Right lung (tissue), 2 donors: ENCODE measurements at regions not wholly inside any gene's neighbourhood (a gene's known extent, or its start where the extent isn't known, plus 50 kb on each side); places are given as distances from the start of the nearest gene placed in this dataset.
"Not testable (repeated sequence)": the region's sequence is repeated elsewhere in the genome, so short reads cannot be mapped to it uniquely, and the experiment has no call there.

Experiments used
- DNase-seq, 2 donors: peaks; one replicate each; pipeline ENCODE4 v3.0.0-alpha.2; 2013

DNA sequence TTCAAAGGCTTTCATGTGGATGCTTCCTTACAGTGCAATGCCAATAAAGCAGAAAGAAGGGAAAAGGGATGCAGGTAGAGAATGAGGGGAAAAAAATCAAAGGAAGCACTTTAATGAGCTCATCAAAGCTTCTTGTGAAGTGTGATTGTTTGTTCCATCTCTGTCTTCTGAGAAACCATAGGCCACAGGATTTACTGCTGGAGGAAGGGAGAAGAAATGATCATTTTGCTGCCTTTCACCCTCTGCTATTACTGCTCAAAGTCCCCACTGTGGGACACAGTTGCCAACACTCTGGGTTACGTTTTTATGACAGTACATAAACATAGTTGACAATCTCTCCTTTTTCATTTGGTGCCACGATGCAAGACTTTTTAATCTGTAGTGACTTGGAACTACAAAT is 558.0 kb upstream of the TECRL start:
- DNase-seq = no peak

DNA sequence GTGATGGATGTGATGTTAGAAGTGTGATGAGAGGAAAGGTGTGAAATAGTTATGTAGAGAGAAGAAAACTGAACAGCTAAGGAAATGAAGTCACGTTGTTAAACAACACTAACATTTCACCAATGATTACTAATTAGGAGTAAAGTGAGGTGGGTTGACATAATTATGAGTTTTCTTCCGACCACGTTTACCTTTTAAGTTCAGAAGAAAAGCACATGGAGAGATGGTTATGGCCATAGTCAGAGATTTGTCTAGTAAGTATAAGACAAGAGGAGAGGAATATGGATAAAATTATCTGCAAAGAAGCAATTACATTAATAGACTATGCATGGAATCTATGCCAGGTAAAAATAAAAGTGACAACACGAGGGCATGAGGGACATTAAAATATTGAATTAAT is 551.3 kb upstream of the TECRL start:
- no peak for DNase-seq

DNA sequence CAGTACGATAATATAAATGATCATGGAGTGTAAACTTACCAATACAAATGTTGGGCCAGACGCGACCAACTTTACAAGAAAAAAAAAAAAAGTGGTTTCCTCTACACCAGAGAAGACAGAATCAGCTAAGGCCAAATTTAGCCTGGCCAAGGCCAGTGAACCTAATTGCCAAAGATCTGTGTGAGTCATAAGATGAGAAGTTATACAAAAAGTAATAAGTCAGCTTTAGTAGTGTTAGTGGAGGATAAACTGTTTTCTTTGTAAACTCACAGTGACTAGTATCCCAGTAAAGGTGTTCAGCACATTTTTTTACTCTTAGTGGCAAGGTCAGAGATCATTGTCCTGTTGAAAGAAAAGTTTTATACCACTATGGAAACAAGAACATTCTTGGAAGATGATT is 531.4 kb upstream of the TECRL start:
- DNase-seq = no peak

DNA sequence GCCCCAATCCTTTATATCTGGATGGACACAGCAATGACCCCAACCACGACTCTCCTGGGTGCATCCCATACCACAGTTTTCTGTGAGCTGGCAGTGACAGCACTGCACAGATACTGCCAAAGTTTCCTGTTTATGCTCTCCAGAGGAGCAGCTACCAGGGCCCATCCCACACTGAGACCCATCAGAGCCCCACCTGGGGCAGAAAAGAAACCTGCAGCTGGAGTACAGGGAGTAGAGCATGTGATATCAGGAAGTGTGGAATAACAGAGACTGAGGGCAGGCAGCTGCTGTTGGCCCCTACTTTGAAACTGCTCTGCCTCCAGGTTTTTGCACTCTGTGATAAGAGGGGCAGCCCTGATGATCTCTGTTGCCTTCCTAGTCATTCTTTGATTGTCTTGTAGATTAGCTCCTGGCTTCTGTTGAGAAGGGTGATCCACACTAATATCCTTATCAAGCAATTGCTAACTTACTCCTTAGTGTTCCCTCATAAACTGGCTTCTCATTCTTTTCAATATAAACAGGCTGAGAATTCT is 526.3 kb upstream of the TECRL start:
- no peak for DNase-seq

DNA sequence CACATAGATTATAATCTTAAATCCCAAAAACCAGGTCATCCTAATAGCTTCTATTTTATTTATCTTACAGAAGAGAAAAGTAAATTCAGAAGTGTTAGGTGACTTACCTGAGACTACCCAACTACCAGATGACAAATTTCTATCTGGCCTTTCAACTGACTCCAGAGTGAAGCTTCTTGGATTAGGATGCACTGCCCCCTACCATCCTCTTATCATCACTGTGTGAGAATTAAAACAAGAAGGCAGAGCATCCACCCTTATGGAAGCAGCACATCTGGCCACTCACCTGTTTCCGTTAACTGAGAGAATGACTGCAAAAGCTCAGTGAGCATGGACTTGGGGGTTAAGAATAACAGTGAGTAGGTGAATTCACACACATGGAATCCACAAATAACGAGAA is 502.6 kb upstream of the TECRL start:
- no peak for DNase-seq

DNA sequence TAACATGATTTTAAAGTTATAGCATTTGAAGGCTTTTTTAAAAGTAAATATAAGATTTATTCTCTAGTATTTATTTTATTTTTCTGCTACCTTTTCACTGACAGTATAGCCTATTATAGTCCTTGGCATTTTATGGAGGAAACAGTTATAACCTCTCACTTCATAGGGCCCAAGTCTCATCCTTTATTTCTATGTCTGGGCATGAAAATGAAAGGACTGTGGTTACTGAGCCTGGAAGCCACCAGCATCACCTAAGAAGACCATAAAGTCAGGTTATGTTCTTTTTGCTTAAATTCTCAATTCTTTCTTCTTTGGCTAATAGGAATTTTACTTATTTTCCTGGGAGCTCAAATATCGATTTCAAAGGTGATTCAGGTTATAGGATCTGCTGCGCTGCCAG is 494.7 kb upstream of the TECRL start:
- DNase-seq = no peak

DNA sequence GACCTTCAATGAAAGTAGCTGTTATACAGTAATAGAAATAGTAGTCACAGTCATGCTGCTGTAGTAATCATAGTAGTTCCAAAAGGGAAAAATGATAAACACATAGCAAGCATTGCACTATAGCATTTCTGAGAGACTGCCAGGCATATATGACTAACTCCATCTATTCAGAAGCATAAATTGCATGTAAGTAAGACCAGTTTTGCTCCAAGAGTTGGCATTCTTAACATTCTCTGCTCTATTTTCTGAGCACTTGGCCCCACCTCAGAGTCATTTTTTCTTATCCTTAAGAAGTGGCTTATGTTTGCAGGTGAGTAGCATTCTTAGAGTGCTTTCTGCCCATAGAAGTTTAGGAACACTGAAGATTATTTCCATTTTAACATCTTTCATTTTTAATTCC is 490.3 kb upstream of the TECRL start:
- DNase-seq = peak; percentile 2 to 10

DNA sequence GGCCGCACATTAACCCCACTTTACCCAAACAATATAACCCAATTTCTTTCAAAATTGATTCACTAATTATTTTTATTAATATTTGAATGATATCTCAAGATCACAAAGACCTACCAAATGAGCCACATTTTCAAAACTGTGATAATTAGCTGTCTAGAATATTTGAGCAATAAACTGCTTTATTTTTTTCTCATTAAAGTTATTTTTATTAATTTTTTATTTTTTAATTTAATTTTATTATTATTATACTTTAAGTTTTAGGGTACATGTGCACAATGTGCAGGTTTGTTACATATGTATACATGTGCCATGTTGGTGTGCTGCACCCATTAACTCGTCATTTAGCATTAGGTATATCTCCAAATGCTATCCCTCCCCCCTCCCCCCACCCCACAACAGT is 489.8 kb upstream of the TECRL start:
- not testable (repeated sequence) for DNase-seq

DNA sequence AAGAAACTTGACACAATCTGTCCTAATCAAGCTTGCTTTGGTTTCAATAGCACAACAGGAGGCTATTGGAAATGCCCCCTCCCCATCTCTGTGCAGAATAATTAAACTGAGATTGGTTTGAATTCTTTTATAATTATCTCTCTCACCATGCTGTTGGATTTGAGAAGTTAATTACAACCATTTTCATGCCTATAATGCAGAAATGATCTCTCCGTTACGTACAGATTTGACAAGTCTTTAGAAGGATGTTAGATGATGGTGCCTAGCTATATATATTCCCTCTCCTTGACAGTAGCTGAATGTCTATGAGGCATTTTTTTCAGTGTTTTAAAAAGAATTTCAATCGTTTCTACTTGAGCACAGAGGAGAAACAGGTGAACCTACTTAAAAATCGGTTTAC is 488.4 kb upstream of the TECRL start:
- DNase-seq = no peak

DNA sequence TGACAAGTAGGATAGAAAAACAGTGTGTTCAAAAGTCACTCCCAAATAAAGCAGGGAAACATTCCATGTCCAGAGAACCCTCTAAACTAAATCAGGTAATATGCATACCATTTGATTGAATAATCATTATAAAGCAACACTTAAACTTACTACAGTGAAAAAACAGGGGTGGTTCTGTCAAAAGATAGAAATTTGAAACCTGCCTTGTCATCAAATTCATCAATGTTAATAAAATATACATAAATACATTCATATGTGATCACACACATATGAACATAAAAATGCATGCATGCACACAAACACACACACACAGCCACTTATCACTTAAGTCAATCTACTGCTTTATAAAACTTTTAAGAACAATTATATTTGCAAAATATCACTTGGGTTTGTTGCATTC is 485.8 kb upstream of the TECRL start:
- DNase-seq = no peak

DNA sequence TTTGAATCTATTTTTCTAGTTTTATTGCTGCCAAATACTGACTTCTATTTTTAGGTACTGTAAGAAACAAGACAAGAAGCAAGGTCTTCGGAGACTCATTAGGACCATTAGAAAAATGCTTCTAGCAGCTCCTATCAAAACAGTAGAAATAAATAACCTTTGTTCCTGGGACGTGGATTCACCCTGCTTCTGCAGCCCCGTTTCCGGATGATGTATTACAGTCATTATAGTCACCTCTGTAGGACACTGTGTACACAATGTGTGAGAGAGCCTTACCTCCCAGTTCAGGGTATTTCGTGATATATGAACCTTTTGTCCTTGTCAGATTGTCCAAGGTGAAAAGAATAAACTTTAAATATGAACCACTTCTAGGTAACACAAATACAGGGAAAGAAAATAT is 484.0 kb upstream of the TECRL start:
- no peak for DNase-seq

DNA sequence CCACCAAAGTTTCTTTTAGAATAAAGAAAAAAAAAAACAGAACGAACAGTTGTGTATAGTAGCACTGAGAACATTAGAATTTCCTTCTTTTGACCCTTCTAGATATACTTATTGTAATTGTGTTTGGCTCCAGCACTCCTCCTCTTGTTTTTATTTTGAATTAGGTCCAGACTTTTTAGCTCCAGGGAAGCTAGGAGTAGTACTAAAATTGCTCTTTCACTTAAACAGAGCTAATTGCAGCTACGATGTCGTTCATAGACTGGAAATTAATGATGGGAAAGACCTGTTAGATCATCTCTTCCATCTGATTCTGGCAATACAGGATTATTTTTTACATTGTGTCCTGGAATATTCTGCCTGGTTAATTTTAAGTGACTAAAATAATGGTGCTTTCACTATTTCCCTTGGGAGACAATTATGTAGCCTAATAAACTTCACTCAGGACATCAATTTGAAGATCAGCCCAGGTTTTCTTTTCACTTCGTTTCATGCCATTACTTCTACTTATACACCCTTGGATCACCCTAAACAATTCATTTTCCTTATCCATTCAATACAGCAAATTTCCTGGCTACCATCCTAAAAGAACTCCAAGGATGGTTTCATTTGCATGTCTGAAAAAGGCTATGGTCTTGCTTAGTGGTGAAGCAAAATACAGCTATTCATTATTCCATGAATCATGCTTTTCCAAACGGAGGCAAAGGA is 480.8 kb upstream of the TECRL start:
- DNase-seq = no peak

DNA sequence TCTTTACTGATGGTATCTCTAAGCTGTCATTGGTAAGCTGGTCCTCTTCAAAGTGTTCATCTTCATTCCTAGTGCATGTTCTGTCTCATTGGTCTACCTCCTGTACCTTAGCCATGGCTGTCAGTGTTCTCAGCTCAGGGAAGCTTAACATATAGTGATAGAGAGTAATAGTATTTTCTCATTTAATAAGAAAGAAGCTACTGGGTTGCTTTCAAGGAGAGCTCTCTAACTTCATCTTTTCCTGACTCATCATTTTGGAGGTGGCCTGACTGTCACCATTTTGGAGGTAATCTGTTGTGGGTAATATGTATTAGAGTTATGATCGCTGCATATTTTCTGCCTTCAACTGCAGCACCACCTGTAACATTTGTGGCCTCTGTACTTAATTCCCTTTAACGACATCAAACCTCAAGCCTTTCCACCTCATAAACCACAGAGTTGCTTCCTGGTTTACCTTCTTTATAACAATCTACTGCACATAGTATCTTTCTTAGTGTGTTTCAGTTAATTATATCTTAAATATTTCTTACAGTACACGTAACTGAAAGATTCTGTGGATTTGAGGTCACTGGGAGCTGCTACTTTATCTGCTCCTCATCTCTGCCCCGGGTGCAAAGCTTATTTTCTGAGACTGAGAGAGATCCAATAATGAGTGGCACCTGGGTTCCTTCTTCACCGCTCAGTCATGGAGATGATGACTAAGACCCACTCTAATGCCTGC is 474.0 kb upstream of the TECRL start:
- DNase-seq = no peak

DNA sequence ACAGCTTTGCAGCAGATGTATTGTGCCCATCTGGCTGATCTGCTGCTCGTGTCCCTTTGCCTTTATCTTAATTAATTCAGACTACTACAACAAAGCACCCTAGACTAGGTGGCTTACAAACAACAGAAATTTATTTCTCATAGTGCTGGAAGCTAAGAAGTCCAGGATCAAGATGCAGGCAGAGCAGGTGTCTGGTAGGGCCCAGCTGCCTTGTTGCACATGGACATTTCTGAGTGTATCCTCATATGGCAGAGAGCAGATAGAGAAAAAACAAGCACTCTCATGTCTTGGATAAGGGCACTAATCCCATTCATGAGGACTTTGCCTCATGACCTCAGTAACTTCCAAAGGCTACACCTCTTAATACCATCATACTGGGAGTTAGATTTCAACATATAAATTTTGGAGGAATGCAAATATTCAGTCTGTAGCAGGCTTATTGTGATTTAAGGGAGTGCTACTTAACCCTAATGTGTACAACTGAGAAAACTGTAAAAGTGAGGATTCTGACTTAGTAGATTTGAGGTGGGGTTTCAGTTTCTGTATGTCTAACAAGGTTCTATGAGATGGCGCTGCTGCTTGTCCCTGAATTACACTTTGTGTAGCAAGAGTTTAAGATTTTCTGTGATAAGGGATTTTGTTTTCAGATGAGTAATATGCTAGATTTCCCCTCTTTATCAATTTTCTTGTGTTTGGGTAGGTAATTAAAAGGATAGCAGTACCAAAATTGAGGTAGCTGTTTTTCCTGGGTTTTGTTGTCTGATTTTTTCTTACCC is 473.2 kb upstream of the TECRL start:
- no peak for DNase-seq

DNA sequence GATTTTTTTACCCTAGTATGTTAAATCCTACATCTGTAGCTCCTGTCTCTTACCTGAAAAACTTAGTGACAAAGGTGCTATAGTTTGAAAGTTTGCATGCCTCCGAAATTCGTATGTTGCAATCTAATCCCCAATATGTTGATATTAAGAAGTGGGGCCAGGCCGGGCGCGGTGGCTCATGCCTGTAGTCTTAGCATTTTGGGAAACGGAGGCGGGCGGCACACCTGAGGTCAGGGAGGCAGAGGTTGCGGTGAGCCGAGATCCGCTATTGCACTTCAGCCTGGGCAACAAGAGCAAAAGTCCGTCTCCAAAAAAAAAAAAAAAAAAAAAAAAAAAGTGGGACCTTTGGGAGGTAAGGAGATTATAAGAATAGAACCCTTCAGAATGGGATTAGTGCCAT is 471.3 kb upstream of the TECRL start:
- no peak for DNase-seq

DNA sequence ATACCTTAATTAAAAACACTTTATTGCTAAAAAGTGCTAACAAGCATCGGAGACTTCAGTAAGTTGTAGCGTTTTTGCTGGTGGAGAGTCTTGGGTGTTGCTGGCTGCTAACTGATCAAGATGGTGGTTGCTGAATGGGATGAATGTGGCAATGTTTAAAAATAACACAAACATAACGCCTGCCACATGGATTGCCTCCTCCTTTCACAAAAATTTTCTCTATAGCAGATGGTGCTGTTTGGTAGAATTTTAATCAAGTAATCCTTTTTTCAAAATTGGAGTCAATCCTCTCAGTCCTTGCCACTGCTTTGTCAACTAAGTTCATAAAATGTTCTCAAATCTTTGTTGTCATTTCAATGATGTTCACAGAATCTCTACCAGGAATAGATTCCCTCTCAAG is 466.8 kb upstream of the TECRL start:
- DNase-seq = no peak

DNA sequence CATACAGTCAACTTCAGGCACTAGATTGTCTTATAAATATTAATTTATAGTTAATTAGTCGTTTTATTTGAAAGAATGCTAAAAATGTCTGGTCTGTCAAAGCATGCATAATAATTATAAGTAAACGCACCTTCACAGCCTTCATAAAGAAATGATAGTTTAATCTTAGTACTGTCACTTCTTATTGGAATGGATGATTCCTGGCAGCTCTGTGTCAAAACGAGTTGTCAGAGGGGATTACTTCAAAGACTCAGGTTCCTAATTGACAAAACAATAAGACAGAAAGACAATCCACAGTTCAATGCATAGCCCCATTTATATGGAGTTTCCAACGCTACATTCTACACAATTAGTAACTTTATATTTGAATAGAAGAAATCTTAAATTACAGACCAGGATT is 461.3 kb upstream of the TECRL start:
- no peak for DNase-seq

DNA sequence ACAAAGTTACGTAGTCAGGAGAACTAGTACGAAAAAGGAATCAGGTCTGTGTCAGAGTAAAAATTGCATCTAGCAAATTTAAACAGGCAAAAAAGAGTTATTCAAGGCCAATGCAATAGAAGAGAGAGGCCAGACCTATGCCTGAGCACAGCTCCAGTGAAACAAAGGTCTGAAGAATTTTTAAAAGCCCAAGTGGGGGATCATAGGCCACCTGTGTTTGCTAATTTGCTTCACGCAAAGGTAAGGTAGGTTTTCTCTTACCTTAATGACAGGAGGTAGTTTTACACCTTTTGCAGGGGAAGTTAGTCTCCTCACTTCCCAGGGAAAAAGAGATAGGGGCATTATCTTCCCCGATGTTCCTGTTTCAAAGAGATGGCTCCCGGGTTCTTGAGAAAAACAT is 448.6 kb upstream of the TECRL start:
- DNase-seq = no peak

DNA sequence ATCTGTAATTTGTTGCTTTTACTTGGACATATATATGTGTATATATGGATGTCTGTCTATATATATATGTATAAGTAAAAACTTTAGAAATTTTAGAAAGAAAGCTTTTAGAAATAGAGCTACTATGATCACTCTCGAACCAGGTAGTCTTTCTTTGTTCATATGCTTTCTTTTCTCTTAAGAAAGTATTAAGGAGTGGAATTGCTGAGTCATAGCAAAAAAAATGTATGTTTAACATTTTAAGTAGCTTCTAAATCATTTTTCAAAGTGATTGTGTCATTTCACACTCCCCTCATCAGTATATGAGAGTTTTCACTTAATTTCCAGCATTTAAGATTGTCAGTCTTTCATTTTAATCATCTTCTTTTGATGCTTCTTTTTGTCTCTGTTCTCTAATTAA is 447.9 kb upstream of the TECRL start:
- no peak for DNase-seq

DNA sequence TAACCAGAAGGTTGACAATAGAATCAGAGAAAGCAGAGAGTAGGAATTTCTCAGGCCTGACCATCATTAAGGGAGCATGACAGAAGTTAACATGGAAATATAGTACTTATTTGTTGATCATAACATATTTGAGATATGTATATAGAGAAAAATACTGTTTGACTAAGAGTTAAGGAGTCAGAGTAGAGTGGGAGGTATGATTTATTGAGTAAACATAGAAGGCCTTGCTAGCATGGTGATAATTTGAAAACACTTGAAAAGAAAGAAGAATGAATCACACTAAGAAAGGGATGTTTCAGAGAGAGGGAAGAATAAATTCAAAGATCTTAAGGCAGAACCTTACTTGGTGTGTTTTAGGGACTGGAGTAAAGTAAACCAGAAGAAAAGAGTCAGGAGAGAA is 437.2 kb upstream of the TECRL start:
- DNase-seq = no peak

DNA sequence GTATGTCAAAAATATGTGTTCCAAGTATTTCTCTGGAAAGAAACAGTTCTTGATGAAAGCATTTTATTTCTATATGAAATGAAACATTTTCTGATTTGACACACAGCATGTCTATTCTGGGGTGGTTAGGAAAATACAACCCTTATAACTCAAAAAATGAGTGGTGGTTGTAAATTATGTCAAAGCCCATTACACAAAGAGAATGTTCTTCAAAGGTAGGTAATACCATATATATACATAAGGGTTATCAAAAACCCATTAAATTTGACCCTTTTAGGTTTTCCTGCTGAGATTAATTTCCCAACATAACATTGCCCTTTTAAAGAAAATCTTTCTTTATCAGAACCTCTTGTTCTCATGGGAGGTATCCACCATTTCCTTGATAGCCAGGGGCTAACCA is 420.5 kb upstream of the TECRL start:
- DNase-seq = no peak

DNA sequence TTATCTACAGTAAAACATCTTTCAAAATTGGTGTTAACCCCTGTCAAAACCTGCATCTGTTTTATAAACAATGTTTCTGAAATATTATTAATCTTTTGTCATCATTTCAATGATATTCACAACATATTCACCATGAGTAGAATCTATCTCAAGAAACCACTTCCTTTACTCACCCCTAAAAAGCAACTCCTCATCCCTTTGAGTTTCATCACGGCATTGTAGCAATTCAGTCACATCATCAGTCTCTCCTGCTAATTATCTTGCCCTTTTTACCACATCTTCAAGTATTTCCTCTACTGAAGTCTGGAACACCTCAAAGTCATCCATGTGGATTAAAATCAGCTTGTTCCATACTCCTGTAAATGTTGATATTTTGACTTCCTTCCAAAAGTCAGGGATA is 415.3 kb upstream of the TECRL start:
- no peak for DNase-seq

DNA sequence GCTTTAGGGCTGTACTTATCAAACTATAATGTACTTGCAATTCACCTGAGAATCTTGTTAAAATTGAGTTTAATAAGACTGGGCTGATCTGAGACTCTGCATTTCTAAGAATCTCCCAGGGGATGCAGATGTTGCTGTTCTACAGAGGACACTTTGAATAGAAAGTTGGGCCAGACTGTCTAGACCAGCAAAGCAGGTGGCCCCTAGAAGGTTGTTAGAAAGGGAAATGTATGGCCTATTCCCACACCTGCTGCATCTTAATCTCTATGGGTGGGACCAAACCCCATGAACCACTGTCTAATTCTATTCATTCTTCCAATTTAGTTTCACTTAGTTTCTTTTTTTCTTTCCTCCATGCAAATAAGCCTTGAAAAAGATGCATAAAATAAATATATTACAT is 413.2 kb upstream of the TECRL start:
- no peak for DNase-seq
